Daoy (cell line): ENCODE measurements at regions not wholly inside any gene's neighbourhood (a gene's known extent, or its start where the extent isn't known, plus 50 kb on each side); places are given as distances from the start of the nearest gene placed in this dataset.
A peak's percentile ranks its signal among the peaks of the same experiment; 100 is the strongest.
"Not testable (repeated sequence)": the region's sequence is repeated elsewhere in the genome, so short reads cannot be mapped to it uniquely, and the experiment has no call there.

ENCODE experiments used
- DNase-seq: peaks from one replicate; pipeline ENCODE4 v3.0.0-alpha.2; 2015; ENCODE audit warnings: low read depth

DNA sequence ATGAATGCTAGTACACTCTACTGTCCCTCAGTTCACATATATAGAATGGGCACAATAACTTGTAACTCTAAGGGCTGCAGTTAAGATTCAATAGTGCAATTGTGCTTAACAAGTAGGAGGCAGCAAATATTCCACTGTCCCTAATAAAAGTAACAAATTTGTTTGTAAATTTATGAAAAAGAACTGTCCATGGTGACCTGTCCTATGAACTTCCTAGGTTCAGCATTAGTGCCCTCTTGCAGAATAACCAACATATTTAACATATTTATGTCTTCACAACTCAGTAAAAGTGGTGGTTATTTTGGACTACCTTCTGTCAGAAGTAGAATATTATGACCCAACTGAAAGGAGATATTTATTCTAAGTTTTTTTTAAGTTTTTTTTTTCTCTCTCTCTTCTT is 327.8 kb downstream of the CENPW start:
- DNase-seq: no peak

DNA sequence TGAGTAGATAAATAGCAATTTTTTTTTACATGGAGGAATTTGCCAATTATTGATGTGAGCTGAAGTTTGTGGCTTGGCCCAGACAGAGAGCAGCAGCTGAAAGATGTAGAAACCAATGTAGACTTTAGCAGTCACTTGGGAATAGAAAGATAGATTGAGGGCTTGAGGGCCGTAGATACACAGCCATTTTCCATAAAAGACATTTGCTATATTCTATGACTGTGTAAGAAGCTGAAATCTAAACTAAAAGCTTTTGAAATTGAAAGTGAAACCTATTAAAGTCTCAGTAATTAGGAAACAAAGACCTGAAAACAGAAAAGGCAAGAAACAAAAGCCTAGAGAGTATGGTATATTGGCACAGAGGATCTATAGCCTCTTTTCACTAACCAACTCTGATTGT is 332.7 kb downstream of the CENPW start:
- no peak for DNase-seq

- DNase-seq: not testable (repeated sequence)
These were observed 333.8 kb downstream of the CENPW start for GRCh38 chr6:126673749-126674148.

- DNase-seq: no peak
These were observed 342.5 kb downstream of the CENPW start for GRCh38 chr6:126682440-126682839.

DNA sequence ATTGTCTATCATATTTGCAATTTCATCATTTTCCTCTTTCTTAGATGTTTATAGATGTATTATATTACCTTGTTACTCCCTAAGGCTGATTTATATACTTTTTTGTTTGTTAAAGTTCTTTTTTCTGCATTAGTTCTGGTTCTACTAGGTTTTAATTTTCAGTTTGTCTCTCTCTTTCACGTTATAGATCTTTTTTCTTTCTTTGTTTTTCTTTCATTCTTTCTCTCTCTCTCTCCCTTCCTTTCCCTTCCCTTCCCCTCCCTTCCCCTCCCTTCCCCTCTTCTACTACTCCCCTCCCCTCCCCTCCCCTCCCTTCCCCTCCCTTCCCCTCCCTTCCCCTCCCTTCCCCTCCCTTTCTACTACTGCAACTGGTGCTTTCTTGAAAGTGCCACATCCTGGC is 345.3 kb downstream of the CENPW start:
- no peak for DNase-seq

DNA sequence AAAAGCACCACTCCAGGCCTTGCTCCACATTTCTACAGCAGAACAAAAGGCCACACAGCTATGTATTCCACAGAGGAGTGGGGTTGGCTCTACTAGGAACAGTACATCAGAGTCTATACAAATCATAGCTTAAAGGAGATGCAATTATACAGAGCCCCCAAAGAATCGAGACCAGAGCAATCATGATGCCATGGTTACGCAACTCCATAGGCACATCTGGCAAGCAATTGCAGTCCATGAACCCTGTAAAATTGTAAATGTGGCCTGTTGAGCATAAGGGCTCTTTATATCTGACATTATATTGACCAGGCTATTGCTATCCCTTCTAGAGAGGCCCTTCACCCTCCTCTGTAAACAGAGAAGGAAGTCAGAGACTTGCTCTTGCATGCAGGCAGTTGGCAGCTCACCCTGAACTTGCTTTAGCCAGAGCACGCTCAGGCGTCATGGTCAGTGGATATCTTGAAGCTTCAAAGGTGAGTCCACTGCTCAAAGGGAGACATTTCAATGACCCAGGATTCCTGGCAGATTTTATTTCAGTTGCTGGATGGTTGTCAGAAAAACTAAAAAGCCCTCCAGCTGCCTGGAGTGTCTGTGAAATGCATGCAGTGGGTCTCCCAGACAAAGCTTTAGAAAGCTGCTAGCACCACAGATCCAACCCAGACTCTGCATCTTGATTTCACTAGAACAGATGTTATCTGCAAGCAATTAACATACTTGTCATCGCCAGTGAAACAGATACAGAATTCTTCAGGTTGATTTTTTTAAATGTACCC is 357.2 kb downstream of the CENPW start:
- DNase-seq: no peak

DNA sequence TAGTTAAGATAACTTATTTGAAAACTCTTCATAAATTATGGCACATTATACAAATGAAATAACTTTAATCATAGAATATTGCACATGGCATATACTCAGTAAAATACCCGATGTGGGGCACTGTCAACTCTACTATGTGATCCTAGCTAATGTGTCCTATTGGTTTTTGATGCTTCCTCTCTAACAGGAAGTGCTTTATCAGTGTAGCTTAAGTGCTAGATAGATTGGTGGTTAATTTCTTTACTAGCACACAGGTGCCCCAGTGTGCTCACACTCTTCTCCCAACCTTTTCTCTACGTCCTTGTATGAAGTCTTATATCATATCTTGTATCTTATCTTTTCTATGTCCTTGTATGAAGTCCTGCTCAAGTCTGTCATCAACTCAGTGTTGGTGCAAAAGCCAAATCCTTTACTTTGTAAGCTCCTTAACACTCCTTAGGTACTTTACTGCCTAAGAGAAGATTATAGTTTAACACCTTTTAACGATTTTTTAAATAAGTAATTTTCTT is 358.9 kb downstream of the CENPW start:
- DNase-seq: no peak

- no peak for DNase-seq
These were observed 362.0 kb downstream of the CENPW start for GRCh38 chr6:126701676-126702560.

GRCh38 chr6:126716032-126716431 is 376.1 kb downstream of the CENPW start:
- DNase-seq: no peak

- DNase-seq: no peak
These were observed 377.1 kb downstream of the CENPW start for GRCh38 chr6:126716826-126717509.

- DNase-seq: no peak
These were observed 378.8 kb downstream of the CENPW start for GRCh38 chr6:126718600-126719327.

GRCh38 chr6:126720304-126720703 is 380.4 kb downstream of the CENPW start:
- no peak for DNase-seq

DNA sequence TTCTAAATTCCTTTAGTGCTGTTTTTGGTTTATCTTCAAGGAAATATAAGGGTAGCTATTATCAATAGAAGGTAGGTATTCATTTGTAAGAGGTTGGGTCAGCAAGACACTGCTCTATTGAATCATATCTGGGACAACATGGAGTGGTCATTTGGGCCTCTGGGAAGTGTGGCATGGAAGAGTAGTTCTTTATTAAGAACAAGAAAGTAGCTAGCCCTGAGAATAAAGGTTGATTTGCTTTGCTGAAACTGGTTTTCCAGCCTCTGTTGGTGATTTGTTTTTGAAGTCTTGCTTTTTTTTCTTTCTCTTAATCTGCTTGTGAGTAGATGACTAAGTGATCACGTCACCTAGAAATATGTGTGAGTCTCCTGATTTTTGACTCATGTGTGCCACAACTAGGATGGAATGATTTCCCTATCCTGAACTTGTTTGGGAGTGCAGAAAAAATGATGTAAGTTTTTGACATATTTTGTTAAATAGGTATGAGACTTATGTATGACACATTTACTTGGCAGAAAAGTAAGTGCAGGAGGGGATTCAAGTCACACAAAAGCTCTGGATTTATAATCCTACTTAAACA is 381.8 kb downstream of the CENPW start:
- DNase-seq: peak; percentile 19

- DNase-seq: no peak
These were observed 382.5 kb downstream of the CENPW start for GRCh38 chr6:126722411-126722810.

DNA sequence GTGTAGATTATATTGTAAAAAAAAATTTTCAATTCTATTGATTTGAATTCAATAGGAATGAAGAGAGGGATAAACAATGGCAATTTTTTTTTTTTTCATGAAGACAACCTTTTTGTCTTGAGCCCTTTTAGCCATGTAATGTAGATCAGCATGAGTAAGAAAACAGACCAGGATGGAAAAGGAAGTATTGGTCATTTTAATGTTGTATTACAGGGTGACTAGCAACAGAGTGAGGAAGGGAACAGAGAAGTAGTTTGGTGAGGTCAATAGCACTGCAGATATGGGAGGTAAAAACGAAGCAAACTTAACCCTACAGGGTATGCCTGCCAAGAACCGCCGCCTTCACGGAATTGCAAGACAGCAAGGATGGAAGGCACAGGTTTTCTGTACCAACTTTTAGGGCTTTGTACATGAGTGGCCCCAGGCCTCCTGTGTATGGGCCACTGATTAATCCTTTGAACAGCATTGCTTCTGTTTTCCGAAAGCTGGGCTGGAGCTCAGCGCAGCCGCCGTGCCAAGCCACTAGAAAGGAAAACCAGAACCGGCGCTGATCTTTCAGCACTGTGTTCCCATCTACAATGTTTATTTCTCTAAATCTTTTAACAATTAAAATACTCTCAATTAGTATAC is 383.7 kb downstream of the CENPW start:
- no peak for DNase-seq

DNA sequence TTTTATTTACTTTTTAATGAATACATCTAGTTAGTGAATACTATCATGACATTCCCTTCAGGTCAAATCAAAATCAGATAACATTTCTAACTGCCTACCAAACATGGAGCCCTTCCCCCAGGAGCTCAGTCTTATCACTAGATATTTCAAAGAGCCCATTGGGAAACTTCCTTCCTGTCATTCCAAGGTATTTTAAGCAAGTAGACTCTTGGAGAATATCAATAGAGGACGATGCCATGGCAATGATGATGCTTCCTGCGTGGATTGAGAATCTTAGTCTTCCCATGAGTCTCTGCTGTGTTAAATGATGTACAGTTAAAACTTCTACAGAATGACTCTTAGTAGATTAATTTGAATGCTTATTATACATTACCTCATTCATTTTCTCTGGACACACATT is 384.9 kb downstream of the CENPW start:
- DNase-seq: no peak

- not testable (repeated sequence) for DNase-seq
These were observed 386.5 kb downstream of the CENPW start for GRCh38 chr6:126726454-126726853.

- DNase-seq: no peak
These were observed 380.3 kb upstream of the RSPO3 start for GRCh38 chr6:126738146-126738545.

DNA sequence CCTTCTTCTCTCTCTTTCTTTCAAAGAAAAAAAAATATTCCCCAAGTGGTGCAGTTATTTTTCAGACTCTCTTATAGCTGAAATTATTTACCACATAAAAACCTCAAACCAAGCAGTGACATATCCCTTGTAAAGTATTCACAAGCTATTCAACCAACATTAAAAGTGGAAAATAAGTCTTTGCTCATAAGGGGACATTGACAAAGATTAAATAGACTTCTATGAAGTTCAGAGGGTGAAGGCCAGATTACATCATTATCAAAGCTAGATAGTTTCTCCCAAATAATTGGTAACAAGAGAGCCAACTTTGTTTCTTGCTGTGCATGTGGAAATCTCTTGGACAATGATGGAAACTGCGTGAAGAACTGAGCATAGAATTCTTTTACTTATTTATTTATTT is 379.8 kb upstream of the RSPO3 start:
- no peak for DNase-seq

DNA sequence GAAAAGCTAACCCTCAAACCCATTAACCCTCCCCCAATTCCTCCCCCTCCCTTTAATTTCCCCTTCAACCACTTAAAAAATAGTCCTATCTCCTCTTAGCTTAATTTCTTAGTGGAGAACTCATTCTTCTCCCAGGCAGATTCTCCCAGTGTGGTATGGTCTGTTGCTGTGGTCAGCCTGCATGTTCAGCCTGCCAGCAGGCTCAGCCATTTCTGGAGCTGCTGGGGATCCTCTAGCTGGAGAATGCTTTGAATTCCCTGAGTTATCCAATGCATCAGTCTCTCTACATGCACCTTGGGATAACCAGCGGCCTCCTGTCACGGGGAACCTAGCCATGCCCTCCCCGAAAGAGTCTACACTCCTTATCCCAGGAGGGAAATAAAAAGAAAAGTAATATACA is 375.4 kb upstream of the RSPO3 start:
- DNase-seq: no peak
